GM19397 (cell line): ENCODE measurements at regions not wholly inside any gene's neighbourhood (a gene's known extent, or its start where the extent isn't known, plus 50 kb on each side); places are given as distances from the start of the nearest gene placed in this dataset.

Experiments
- ATAC-seq: cut with Tn5 transposase; IDR thresholded peaks from one replicate; pipeline ENCODE4 v1.9.1; 2021; ENCODE audit warnings: mild to moderate bottlenecking, moderate library complexity; ENCODE audit not compliant: unreplicated experiment

DNA sequence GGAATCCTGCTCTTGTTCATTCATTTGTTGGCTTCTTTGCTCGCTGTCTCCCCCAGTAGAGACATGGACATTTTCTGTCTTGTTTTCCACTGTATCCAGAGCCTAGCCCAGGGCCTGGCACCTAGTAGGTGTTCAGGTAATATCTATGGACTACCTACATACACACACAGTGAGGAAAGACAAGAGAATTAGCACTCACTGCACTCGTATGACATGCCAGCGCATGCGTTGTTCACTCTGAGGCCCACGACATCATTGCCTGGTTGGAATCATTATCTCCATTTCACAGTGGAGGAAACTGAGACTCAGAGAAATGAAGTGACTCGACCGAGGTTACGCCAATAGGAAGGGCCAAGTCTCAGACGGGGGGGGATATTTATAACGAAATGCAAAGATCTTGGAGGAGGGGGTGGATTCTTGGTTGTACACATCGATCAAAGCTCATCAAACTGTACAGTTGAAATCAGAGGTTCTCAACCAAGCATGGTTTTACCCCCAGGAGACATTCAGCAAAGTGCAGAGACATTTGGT is 140.1 kb upstream of the PTPN1 start:
- ATAC-seq = no peak

DNA sequence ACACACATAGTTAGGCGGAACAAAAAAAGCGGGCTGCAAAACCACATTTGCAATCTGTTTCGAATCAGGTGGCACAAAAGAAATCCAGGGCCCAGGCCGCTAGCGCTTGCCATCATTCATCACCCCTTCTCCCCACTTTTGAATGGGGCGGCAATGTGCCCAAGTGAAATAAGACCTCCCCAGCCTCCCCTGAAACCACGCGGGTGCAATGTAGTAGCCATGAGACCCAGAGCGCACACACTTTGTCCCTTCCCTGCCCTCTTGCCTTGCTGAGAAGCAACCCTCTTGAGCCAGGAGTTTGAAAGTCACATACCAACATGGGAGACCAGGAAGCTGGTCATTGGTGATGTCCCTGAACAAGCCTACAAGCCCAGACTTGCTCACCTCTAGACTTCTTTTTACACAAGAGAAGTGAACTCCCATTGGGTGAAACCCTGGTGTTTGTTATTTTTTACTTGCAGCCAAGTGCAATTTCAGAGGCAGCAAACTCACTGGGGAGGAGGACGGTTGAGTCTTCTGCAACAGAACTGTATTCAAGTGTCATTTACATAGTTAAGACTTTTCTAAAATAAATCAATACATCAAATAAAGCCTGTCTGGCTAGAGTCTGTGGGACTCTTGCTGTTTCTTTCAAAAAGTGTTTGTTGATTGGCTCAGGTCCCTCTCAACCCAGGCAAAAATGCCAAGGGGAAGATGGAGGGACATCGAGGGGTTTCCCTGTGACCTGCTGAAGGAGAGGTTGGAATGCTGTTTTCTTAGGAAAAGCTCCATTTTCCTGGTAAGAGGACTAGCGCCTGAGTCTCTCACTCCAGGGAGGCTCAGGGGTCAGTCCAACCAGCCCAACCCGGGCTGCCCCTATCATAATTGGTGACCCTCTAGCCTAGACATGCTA is 138.1 kb upstream of the PTPN1 start:
- no peak for ATAC-seq

DNA sequence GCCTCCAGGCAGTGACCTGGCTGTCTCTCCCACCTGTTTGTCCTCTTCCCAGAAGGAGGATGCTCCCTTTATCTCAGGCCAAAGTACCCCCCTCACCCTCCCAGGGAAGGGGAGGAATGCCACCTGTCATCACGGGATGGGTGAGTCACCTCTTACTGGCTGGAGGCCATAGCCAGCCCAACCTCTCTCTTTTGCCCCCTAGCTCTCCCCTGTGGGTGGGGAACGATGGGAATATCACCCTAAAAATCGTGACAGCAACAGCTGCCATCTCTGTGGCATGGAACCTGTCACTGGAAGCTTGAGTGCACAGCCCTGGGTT is 137.5 kb upstream of the PTPN1 start:
- ATAC-seq = no peak

DNA sequence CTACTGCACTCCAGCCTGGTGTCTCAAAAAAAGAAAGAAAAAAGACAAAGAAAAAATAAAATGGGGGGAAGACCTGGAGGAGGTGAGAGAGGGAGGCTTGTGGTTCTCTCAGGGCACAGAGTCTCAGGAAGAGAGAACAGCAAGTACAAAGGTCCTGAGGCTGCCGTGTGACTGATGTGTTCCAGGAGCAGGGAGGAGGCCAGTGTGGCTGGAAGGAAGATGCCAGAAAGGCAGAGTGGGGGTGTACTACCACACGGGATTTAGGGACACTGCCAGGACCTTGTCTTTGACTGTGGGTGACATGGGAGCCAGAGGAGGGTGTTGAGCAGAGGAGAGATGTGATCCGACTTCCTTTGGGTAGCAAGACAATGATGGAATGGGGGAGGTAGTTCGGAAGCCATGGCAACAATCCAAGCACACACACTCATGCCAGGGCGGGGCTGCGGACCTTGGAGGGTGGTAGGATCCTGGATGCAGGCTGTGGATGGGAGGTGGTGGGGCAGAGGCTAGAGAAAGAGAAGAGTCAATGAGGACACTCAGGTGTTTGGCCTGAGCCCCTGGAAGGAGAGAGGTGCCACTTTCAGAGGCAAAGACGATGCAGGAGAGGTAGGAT is 136.4 kb upstream of the PTPN1 start:
- no peak for ATAC-seq

DNA sequence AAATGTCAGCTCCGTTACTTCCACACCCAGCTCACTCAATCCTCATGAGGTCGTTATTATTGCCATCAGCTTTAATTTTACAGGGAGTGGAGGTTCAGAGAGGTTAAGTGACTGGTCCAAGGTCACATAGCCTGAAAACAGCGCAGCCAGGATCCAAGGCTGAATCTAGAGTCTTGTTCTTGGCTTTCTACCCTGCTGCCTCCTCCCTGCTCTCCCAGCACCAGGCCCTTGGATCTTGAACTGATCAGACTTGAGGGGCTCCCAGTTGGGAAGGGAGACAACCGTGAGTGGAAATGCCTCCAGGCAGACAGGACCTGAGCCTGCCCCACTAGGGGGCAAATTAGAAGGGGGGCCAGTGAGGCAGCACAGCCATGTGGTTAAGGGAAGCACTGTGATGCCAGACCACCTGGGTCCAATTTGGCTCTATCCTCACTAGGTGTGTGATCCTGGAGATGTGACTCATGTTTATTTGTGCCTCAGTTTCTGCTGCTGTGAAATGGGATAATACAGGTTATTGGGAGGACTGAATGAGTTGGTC is 135.6 kb upstream of the PTPN1 start:
- ATAC-seq = no peak

DNA sequence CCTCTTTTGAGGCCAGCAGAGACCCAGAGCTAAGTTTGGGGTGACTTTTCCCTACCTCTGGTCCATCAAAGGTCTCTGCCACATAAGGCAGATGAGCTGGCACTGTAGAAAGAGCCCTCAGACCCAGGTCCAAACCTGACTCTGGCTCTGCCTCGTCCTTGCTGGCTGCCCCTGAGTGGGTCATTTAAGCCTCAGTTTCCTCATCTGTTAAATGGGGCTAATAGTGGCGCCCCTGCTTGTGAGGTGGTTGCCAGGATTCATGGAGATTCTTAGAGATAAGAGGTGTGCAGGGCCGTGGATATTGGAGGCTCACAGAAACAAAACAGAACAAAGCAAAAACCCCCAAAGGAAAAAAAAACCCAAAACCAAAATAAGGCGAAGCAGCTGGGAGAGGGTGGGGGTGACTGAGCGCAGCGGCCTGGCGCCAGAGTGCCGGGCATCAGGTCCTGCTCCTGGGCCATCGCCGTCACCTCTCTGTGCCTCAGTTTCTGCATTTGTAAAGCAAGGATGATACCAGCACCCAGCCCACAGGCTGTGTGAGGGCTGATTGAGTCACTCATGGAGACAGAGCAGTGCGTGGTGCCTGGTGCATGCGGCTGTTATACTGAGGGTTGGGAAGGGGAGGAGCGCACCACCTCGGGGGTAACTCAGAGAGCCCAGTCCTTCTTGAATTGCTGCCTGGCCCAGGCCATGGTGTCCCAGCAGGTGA is 133.8 kb upstream of the PTPN1 start:
- ATAC-seq = no peak

DNA sequence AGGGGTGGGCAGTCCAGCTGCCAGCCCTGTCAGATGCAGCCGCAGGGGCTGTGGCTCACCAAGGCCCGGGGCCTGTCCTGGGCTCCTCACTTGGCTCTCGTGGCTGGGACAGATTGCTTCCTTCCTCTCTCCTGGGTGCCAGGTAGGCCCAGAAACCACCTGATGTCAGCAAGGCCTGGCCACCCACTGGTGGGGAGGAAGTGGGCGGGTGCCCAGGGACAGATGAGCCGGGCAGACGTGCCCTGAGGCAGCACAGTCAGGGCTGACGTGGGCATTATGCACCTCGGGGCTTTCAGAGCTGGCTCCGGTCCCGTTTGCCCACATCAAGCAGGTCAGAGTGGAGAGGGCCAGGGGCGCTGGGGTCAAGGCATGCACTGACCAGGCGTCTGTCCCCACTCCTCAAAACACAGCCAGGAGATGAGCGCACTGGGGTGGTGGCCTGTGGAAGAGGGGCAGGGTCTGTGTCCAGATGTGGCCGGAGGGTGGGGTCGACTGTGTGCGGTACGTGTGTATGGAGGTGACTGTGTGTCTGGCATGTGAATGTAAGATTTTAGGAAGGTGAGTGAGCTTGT is 133.2 kb upstream of the PTPN1 start:
- ATAC-seq = no peak

DNA sequence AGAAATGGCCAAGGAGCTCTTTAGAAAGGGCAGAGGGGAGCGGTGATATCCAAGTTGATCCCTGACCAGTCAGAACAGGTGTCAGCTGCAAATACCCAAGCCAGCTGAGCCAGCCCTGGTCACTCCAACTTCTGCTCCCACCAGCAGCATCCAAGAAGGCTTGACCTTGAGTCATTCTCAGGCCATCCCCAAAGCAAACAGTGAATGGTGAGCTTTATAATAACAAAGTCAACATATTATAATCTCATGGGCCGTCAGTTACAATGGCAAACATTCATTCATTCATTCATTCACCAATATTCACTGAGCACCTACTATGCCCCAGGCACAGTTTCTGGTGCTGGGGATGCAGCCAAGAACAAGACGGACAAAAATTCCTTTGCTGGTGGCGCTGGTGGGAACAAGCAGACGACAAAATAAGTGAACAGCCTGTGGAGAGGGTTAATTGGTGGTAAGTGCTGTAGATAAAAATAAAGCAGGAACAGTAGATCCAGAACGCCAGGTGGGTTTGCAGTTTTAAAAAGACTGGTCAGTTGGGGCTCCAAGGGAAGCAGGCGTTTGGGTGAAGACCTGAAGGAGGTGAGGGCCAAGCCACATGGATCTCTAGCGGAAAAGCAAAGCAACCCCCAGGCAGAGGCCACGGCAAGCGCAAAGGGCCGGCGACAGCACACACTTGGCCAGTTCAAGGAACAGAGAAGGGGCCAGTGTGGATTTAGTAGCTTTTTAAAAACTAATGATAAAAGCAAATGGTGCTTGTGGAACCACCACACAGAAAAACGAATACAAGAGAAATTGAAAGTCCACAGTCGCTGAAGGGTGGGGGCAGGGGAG is 131.8 kb upstream of the PTPN1 start:
- no peak for ATAC-seq

DNA sequence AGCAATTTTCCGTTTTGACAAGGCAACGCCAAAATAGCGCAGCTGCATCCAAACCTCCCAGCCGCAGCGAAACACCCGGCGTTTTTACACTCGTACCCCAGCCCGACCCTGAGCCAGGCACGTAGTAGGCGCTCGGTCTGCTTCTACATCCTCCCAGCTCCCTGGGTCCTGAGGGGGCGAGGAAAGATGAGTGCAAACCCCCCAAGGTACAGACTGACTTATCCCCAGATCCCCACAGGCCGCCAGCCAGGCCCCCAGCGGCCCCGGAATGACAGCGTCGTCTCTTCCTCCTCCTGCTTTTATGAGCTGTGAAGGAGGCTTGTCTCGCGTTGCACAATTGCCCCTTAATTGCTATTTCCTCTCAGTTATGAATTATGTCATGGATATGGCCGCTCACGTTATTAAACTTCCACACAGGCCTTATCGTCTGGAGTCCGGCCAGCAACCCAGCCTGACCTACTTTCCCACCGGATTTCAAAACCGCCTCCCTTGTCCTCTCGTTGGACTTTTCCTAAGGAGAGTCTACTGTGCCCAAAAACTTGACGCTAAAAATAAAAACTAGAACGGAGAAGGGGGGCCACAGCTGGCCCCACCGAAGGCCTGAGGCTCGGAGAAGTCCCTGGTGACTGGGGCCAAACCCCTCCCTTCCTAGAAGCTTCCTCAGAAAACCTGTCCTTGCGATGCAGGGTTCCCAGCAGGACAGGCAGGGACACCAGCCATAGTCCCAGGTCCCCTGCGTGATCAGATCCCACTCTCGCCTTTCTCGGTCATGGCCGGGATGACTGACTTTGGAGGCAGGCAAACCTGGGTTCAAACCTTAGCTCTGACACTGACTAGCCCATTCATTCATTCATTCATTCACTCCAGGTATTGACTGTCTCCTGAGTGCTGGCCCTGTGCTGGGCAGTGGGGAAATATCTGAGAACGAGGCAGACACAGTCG is 130.9 kb upstream of the PTPN1 start:
- ATAC-seq = no peak

DNA sequence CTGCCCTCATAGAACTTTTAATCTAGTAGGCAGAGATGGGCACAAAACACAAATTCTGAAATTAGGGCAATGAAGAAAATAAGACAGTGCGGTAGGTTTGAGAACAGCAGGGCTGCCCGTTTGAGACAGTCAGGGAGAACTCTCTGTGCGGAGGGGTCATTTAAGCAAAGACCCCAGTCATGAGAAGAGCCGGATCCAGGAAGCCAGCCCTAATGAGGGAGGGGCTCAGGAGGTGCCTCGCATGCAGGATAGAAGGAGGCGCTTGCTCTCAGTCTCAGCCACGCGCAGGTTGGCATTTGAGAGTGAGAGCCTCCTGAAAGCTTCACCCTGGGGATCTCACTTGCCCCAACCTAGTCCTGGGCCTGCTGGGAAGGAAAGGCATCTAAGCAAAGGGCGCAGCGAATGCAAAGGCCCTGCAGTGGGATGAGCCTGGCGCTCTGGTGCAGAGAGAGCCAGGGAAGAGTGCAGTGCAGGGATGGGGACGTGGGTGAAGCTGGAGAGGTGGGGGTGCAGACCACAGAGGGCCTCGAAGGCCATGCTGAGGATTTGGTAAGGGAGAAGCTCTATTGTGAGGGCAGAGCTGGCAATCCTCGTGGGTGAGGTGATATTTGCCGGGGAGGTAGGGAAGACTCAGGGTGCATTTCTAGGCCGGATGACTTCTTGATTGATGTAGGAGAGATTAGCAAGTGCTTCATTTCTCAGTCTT is 130.0 kb upstream of the PTPN1 start:
- ATAC-seq = no peak

DNA sequence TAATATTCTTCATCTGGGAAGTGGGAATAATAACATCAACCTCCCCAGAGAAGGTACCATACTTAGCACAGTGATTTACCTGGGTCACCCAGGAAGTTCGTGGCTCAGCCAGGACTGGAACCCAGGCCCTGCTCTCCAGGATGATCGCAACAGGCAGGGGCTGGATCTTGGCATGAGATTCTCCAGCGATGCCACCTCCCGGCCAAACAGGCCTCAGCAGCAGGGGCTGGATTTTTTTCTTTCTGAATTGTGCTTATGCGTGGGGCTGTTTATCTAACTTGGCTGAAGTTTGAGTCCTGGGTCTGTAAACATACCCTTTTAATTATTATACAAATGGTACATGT is 129.5 kb upstream of the PTPN1 start:
- no peak for ATAC-seq

DNA sequence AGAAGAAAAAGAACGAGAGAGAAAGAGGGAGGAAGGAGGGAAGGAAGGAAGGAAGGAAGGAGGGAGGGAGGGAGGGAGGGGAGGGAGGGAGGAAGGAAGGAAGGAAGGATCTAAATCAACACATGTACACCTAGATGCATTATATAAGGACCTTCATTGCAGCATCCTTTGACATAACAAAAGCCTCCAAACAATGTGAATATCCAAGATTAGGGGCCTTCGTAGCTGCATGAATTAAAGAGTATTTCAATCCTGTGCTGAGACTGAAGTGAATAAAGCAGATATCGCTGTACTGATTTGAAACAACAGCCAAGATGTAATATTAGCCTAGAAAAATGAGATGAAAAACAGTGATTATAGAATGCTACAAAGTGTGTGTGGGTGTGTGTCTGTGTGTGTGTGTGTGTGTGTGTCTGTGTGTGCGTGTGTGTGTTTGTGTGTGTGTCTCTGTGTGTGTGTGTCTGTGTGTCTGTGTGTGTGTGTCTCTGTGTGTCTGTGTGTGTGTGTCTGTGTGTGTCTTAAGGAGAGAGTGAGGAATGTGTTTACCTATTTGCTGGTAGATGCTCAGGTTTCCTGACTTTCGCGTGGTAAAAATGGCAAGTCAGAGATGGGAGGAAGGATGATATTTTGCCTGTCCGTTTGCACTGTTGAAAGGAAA is 129.0 kb upstream of the PTPN1 start:
- no peak for ATAC-seq

DNA sequence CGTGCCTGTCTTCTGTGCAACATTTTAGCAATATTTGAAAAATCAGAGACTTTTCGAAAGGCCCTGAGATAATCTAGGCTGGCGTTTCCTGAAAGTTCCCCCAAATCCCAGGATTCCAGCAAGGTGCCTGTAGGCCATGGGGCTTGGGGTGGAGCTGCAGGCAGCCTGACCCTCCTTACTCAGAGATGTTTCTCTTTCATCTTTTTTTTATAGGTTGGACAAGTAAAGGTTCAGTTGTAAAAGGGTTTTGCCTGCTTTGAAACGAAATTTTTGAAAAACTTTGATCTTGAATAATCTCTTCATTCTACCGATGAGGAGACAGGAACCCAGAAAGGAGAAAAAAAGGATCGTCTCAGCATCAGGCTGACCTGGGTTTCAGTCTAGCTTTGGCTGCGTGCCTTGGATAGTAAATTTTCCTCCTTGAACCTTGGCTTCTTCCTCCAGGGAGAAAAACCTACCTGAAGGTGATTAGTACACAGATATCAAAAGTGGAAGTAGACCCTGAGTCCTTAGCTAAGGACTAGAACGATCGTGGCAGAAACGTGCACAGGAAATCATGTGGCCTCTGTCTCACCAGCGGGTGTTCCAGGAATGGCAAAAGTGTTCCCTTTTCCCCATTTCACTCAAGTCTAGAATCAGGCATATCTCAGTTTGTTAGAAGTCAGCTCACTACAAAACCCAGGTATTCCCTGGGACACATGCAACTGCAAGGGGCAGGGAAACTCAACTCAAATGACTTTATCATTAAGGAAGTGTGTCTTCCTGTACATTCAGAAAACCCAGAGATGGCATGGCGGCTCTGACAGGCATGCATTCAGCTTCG is 128.2 kb upstream of the PTPN1 start:
- no peak for ATAC-seq

DNA sequence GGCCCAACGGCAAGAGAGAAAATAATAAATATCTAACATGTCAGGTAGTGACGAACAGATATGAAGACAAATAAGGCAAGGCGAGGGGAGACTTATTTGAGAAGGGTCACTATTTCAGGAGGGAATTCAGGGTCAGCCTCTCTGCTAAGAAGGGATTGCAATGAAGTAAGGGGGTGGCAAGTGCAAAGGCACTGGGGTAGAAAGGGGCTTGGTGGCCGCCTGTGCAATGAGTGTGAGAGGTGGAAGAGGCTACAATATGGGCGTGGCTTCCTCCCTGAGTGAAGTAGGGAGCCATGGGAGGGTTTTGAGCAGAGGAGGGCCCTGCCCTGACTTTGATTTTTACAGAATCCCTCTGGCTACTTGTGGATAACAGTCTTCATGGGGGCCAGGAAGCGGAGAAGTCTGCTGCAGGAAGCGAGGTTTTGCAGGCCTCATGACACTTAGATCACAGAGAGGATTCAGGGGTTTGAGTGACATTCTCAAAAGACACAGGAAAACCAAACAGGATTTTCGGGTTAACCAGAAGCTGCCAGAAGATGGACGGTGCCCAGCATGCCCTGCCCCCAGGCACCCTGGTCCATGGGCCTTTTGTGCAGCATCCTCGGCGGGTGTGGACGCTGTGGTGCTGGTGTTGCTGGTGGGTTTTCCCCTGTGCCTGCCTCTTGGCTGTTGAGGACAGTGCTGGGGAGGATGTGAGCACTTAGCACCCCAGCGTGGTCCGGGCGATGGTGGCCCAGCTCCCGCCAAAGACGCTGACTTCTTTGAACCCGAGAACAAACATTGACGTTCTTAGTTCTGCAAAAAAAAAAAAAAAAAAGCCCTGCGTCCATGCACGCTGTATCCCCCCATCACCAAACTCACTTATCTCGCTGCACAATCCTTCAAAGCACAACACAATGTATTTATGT is 124.2 kb upstream of the PTPN1 start:
- ATAC-seq = no peak

DNA sequence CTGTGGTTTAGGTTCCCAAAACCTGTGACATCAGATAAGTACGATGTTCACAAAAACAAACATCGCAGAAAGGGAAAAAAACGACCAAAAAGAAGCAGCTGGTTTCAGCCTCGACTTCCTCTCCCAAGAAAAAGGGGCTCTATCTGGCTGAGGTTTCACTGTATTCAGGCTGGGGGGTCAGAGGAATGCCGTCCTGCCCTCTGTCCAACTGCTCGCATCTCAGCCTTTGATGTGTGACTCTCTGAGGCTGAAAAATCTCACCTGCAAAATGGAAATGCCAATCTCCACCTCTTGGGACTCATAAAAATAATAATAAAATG is 123.6 kb upstream of the PTPN1 start:
- ATAC-seq = no peak

DNA sequence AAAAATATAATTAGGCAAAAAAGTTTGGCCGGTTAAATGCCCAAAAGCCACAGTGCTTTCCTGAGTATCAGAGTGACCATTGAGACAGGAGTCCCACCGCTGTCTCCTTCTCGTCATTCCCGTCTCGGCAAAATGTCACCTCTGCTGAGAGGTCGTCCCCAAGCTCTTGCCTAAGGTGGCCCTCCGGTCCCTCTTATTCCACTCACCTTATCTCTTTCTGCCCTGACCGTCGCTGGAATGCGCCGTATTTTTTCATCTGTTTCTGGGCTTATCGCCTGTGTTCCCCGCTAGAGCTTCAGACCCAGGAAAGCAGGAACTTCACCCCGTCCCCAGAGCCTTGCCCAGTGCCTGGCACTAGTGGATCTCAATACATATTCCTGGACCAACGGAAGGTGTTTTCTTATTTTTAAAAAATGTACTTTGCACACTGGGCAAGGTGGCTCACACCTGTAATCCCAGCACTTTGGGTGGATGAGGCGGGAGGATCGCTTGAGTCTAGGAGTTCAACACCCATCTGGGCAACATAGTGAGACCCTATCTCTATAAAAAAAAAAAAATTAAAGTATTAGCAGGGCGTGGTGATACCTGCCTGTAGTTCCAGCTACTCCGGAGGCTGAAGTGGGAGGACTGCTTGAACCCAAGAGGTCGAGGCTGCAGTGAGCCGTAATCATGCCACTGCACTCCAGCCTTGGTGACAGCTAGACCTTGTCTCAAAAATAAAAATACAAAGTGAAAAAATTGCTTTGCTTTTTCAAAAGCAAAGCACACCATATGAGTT is 122.8 kb upstream of the PTPN1 start:
- ATAC-seq = no peak
